ENCODE measurements at regions not wholly inside any gene's neighbourhood (a gene's known extent, or its start where the extent isn't known, plus 50 kb on each side); places are given as distances from the start of the nearest gene placed in this dataset.
A peak's percentile ranks its signal among the peaks of the same experiment; 100 is the strongest.

GRCh38 chr4:126603825-126604224 is 1028.9 kb upstream of the INTU start (continued):
- TF ChIP-seq ZFP3 (CRISPR knock-in tag; IDR thresholded peaks at IDR 0.05), result no peak
- no peak for TF ChIP-seq CSRNP3 (CRISPR knock-in tag; IDR thresholded peaks at IDR 0.05)
- no peak for TF ChIP-seq ZFP30 (CRISPR knock-in tag; IDR thresholded peaks at IDR 0.05)
- TF ChIP-seq ARNTL (CRISPR knock-in tag; IDR thresholded peaks at IDR 0.05; ENCODE audit: borderline replicate concordance, low read depth), result no peak
- TF ChIP-seq ZNF70 (CRISPR knock-in tag; IDR thresholded peaks at IDR 0.05), result no peak

- ATAC-seq, result peak; percentile 77
- no peak for TF ChIP-seq ARNTL (CRISPR knock-in tag; IDR thresholded peaks at IDR 0.05; ENCODE audit: borderline replicate concordance, low read depth)
- no peak for TF ChIP-seq ZNF565 (CRISPR knock-in tag; conservative IDR thresholded peaks at IDR 0.05; ENCODE audit: low read depth)
- TF ChIP-seq CREB5 (CRISPR knock-in tag; IDR thresholded peaks at IDR 0.05; ENCODE audit: low read depth), result no peak
- TF ChIP-seq POU6F1 (CRISPR knock-in tag; IDR thresholded peaks at IDR 0.05; ENCODE audit: borderline replicate concordance, low read depth), result no peak
- no peak for TF ChIP-seq OSR1 (CRISPR knock-in tag; IDR thresholded peaks at IDR 0.05)
- no peak for TF ChIP-seq TSHZ2 (CRISPR knock-in tag; IDR thresholded peaks at IDR 0.05)
- no peak for TF ChIP-seq CSDC2 (CRISPR knock-in tag; IDR thresholded peaks at IDR 0.05)
- no peak for TF ChIP-seq ZFP30 (CRISPR knock-in tag; IDR thresholded peaks at IDR 0.05)
Observed at GRCh38 chr4:126604268-126604867, 1028.4 kb upstream of the INTU start.

GRCh38 chr4:126610933-126611332 is 1021.8 kb upstream of the INTU start:
- TF ChIP-seq CREB5 (CRISPR knock-in tag; IDR thresholded peaks at IDR 0.05; ENCODE audit: low read depth) (no peak), ZC3H10 (CRISPR knock-in tag; IDR thresholded peaks at IDR 0.05) (no peak), CSRNP3 (CRISPR knock-in tag; IDR thresholded peaks at IDR 0.05) (no peak), ESRRG (CRISPR knock-in tag; IDR thresholded peaks at IDR 0.05) (no peak), BACH2 (CRISPR knock-in tag; IDR thresholded peaks at IDR 0.05; ENCODE audit: borderline replicate concordance) (no peak), POU6F1 (CRISPR knock-in tag; IDR thresholded peaks at IDR 0.05; ENCODE audit: borderline replicate concordance, low read depth) (no peak), ZNF565 (CRISPR knock-in tag; conservative IDR thresholded peaks at IDR 0.05; ENCODE audit: low read depth) (no peak), PPARA (CRISPR knock-in tag; IDR thresholded peaks at IDR 0.05; ENCODE audit: borderline replicate concordance) (no peak), OSR1 (CRISPR knock-in tag; IDR thresholded peaks at IDR 0.05) (no peak), CSDC2 (CRISPR knock-in tag; IDR thresholded peaks at IDR 0.05) (no peak), ZFP30 (CRISPR knock-in tag; IDR thresholded peaks at IDR 0.05) (no peak), SNAI2 (CRISPR knock-in tag; IDR thresholded peaks at IDR 0.05) (no peak), ISL1 (CRISPR knock-in tag; IDR thresholded peaks at IDR 0.05) (no peak)
- ATAC-seq, result no peak
